Stimulated activated CD4-positive, alpha-beta T cell treated with anti-CD3 and anti-CD28 coated beads, Interleukin-4, amount 100 ng/mL, for 1 hour (primary cell): ENCODE measurements at regions not wholly inside any gene's neighbourhood (a gene's known extent, or its start where the extent isn't known, plus 50 kb on each side); places are given as distances from the start of the nearest gene placed in this dataset.
"Not testable (repeated sequence)": the region's sequence is repeated elsewhere in the genome, so short reads cannot be mapped to it uniquely, and the experiment has no call there.

Source experiments
- DNase-seq: peaks from one replicate; pipeline ENCODE4 v3.0.0-alpha.2; 2020

- DNase-seq, result peak; percentile 11
Measured at GRCh38 chr2:95728878-95729596, 137.2 kb downstream of the TRIM43 start.

- no peak for DNase-seq
Measured at GRCh38 chr2:95729597-95729955, 137.8 kb downstream of the TRIM43 start.

- no peak for DNase-seq
Measured at GRCh38 chr2:95730813-95731212, 139.0 kb downstream of the TRIM43 start.

- DNase-seq, result no peak
Measured at GRCh38 chr2:95734976-95735890, 143.4 kb downstream of the TRIM43 start.

GRCh38 chr2:95738301-95738700, 146.5 kb downstream of the TRIM43 start:
- no peak for DNase-seq

- DNase-seq, result not testable (repeated sequence)
Measured at GRCh38 chr2:95752126-95752525, 160.3 kb downstream of the TRIM43 start.

- not testable (repeated sequence) for DNase-seq
Measured at GRCh38 chr2:95753812-95754211, 162.0 kb downstream of the TRIM43 start.

- DNase-seq, result not testable (repeated sequence)
Measured at GRCh38 chr2:95754213-95754612, 162.4 kb downstream of the TRIM43 start.

GRCh38 chr2:95754819-95755563, 163.2 kb downstream of the TRIM43 start:
- DNase-seq, result not testable (repeated sequence)

GRCh38 chr2:95755956-95756669, 164.3 kb downstream of the TRIM43 start:
- DNase-seq, result not testable (repeated sequence)

GRCh38 chr2:95757988-95758387, 166.2 kb downstream of the TRIM43 start:
- no peak for DNase-seq

- DNase-seq, result no peak
Measured at GRCh38 chr2:95759481-95760246, 167.9 kb downstream of the TRIM43 start.

- DNase-seq, result no peak
Measured at GRCh38 chr2:95760806-95761525, 169.2 kb downstream of the TRIM43 start.

GRCh38 chr2:95761556-95761955, 169.8 kb downstream of the TRIM43 start:
- DNase-seq, result no peak

- DNase-seq, result not testable (repeated sequence)
Measured at GRCh38 chr2:95762023-95763021, 170.5 kb downstream of the TRIM43 start.

- not testable (repeated sequence) for DNase-seq
Measured at GRCh38 chr2:95763074-95763473, 171.3 kb downstream of the TRIM43 start.

- not testable (repeated sequence) for DNase-seq
Measured at GRCh38 chr2:95764966-95765365, 173.2 kb downstream of the TRIM43 start.

- not testable (repeated sequence) for DNase-seq
Measured at GRCh38 chr2:95765925-95766910, 174.4 kb downstream of the TRIM43 start.
